ENCODE measurements at regions not wholly inside any gene's neighbourhood (a gene's known extent, or its start where the extent isn't known, plus 50 kb on each side); places are given as distances from the start of the nearest gene placed in this dataset.

- TF ChIP-seq, protein P1, sequence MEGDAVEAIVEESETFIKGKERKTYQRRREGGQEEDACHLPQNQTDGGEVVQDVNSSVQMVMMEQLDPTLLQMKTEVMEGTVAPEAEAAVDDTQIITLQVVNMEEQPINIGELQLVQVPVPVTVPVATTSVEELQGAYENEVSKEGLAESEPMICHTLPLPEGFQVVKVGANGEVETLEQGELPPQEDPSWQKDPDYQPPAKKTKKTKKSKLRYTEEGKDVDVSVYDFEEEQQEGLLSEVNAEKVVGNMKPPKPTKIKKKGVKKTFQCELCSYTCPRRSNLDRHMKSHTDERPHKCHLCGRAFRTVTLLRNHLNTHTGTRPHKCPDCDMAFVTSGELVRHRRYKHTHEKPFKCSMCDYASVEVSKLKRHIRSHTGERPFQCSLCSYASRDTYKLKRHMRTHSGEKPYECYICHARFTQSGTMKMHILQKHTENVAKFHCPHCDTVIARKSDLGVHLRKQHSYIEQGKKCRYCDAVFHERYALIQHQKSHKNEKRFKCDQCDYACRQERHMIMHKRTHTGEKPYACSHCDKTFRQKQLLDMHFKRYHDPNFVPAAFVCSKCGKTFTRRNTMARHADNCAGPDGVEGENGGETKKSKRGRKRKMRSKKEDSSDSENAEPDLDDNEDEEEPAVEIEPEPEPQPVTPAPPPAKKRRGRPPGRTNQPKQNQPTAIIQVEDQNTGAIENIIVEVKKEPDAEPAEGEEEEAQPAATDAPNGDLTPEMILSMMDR (IDR thresholded peaks at IDR 0.05) = no peak
- TF ChIP-seq EP300 (IDR thresholded peaks at IDR 0.05) (no peak), POLR2A (IDR thresholded peaks at IDR 0.05) (no peak), POLR2AphosphoS5 (IDR thresholded peaks at IDR 0.05) (no peak)
These were observed 65.1 kb upstream of the MSTN start for GRCh38 chr2:190127651-190128050.

All from stomach (tissue), 4 donors.